ENCODE measurements at regions not wholly inside any gene's neighbourhood (a gene's known extent, or its start where the extent isn't known, plus 50 kb on each side); places are given as distances from the start of the nearest gene placed in this dataset.

DNA sequence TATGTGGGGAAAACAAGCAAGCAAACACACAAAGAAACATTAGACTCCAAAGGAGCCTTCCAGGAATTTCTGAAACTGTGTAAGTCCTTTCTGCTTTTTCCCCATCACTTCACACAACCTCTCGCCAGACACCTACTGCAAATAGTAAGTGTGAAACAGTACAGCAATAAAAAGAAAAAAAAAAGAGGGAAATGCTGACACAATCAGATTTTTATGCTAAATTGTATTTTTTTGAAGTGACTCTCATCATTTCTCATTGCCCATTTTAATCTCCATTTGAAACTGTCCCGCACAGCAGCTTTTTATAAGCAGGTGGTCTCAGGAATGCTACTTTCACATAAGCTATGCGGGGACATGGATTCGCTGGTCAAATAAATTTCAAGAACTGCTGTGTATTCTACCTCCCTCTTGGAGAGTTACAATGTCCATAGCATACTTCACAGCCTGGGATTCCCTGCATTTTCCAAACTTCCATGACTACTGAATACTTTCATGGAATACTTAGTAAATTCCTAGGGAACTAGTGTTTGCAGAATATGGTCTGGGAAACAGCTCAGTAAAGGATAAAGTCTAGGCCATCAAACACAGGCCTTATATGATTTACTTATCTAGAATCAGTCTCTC is 139.9 kb upstream of the TSHZ2 start:
- no peak overlapping the region for H3K4me3 ChIP-seq (ENCODE audit: low read length)
- TF ChIP-seq, protein P1, sequence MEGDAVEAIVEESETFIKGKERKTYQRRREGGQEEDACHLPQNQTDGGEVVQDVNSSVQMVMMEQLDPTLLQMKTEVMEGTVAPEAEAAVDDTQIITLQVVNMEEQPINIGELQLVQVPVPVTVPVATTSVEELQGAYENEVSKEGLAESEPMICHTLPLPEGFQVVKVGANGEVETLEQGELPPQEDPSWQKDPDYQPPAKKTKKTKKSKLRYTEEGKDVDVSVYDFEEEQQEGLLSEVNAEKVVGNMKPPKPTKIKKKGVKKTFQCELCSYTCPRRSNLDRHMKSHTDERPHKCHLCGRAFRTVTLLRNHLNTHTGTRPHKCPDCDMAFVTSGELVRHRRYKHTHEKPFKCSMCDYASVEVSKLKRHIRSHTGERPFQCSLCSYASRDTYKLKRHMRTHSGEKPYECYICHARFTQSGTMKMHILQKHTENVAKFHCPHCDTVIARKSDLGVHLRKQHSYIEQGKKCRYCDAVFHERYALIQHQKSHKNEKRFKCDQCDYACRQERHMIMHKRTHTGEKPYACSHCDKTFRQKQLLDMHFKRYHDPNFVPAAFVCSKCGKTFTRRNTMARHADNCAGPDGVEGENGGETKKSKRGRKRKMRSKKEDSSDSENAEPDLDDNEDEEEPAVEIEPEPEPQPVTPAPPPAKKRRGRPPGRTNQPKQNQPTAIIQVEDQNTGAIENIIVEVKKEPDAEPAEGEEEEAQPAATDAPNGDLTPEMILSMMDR (conservative IDR thresholded peaks at IDR 0.05; ENCODE audit: low read depth, low read length), result no peak
- DNase-seq (ENCODE audit: low read depth), result no peak

DNA sequence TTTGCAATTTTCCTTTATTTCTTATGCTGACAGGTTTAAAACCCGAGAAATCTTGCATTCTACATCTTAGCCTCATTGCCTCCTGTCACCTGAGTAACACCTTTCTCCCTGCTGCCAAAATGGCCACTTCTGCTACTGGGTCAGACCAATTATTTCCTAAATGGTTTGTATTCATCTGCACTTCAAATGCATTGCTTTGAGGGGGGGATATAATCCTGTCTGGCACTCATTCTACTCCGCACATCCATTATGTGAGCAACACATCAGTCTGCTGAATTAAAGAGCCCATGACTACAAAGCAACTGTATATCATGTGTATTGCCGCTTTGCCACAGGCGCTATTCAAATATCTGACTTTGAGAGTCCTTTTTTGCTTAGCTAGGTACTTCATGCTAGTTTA is 141.6 kb upstream of the TSHZ2 start:
- no peak for DNase-seq (ENCODE audit: low read depth)
- H3K4me3 ChIP-seq (ENCODE audit: low read length), result no peak overlapping the region
- TF ChIP-seq, protein P1 (conservative IDR thresholded peaks at IDR 0.05; ENCODE audit: low read depth, low read length), result no peak

DNA sequence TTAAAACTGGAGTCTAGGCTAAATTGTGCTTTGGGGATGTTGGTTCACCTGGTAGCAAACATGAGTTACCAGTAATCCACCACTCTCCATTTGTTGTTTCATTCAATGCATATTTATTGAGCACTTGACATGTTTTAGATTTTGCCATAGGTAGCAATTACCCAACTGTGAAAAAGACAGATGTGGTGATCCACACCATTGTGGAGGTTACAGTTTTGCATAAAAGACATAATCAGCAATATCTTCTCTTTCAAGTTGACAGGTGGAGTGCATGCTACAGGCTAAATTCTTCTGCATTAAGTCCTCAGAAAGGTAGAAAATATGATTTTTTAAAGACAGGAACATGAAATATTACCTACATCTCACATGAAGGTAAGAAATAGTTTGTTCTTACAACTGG is 143.0 kb upstream of the TSHZ2 start:
- no peak overlapping the region for H3K4me3 ChIP-seq (ENCODE audit: low read length)
- TF ChIP-seq, protein P1 (conservative IDR thresholded peaks at IDR 0.05; ENCODE audit: low read depth, low read length), result no peak
- DNase-seq (ENCODE audit: low read depth), result no peak

DNA sequence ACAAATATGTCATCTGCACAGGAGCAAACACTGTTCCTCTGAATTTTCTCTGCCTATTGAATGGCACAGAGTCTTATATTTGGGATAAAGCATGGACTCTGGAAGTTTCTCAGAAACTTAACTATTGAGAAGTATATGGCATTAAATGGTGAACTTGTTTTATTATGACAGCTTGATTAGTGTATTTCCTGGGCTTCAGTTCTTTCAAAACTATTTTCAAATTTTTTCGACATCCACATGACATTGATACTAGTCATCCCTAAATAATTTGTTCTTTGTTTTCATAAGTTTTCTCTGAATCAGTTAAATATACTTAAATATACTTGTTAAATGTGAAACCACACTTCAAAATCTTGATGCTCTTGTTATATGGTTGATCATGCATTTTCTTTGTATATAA is 144.0 kb upstream of the TSHZ2 start:
- H3K4me3 ChIP-seq (ENCODE audit: low read length), result no peak overlapping the region
- TF ChIP-seq, protein P1 (conservative IDR thresholded peaks at IDR 0.05; ENCODE audit: low read depth, low read length), result no peak
- DNase-seq (ENCODE audit: low read depth), result no peak

DNA sequence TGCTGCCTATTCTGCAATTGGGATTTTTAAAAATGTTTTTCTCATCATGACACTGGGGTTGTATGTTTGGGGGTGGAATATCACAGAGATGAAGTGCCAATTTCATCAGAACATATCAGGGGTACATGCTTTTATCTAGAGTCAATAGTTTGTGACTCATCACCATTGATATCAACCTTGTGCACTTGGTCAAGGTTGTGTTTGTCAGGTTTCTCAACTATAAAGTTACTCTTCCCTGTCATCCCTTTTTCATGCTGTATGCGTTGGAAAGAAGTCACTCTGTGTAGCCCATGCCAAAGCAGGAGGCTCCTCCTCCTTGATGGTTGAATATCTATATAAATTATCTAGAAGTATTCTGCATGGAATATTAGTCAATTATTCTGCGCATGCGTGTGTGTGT is 145.4 kb upstream of the TSHZ2 start:
- H3K4me3 ChIP-seq (ENCODE audit: low read length), result no peak overlapping the region
- TF ChIP-seq, protein P1 (conservative IDR thresholded peaks at IDR 0.05; ENCODE audit: low read depth, low read length), result no peak
- no peak for DNase-seq (ENCODE audit: low read depth)

DNA sequence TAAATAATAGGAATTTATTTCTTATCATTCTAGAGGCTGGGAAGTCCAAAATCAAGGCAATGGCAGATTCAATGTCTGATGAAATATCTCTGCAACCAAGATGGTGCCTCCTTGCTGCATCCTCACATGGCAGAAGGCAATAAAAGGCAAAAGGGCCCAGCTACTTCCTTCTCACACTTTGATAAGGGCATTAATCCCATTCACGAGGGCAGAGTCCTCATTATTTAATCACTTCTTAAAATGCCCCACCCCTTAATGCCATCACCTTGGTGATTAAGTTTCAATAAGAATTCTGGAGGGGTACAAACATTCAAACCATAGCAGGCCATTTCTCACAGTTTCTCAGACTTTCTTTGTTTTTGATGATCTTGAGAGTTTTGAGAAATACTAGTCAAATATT is 145.8 kb upstream of the TSHZ2 start:
- DNase-seq (ENCODE audit: low read depth), result no peak
- no peak overlapping the region for H3K4me3 ChIP-seq (ENCODE audit: low read length)
- TF ChIP-seq, protein P1 (conservative IDR thresholded peaks at IDR 0.05; ENCODE audit: low read depth, low read length), result no peak

DNA sequence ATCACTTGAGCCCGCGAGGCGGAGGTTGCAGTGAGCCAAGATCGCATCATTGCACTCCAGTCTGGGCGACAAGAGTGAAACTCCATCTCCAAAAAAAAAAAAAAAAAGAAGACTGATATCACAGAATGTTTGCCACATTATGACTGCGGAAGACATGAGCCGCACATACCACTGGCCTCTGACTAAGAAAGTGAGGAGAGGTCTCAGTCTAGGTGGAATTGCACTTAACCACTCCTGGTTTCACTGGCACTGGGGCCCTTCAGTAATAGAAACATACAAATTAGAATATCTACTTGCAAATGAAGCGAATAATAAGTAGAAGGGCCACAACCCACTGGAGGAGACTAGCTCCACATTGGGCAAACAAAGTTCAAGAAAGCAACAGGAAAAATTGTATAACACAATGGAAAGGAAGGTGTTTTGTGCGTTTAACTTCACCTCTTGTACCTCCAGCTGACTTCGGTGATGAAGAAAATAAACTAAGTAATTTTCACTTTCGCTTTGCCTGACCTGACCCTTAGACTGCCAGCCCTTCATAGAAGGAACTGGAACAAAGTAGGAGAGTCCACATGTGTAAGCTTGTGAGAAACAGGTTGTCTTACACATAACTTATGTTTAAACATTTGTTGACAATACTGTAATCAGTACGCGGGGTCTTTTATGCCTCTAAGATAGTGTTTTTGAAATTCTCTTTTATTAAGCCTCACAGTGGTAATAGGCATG is 147.5 kb upstream of the TSHZ2 start:
- no peak overlapping the region for H3K4me3 ChIP-seq (ENCODE audit: low read length)
- no peak for DNase-seq (ENCODE audit: low read depth)
- TF ChIP-seq, protein P1 (conservative IDR thresholded peaks at IDR 0.05; ENCODE audit: low read depth, low read length), result no peak
